Endodermal cell (in vitro differentiated cells): ENCODE measurements at regions not wholly inside any gene's neighbourhood (a gene's known extent, or its start where the extent isn't known, plus 50 kb on each side); places are given as distances from the start of the nearest gene placed in this dataset.

Experiments used
- DNase-seq: peaks from one replicate; pipeline ENCODE4 v3.0.0-alpha.2; 2017
- H3K27ac ChIP-seq: 2 replicates; pipeline ENCODE4 v1.5.1; 2013; ENCODE audit warnings: mild to moderate bottlenecking, low read depth, low read length, moderate library complexity
- H3K27me3 ChIP-seq: 2 replicates; pipeline ENCODE4 v1.6.1; 2013; ENCODE audit warnings: mild to moderate bottlenecking, low read length, moderate library complexity; ENCODE audit not compliant: insufficient read depth, control insufficient read depth, poor library complexity, severe bottlenecking
- H3K36me3 ChIP-seq: 2 replicates; pipeline ENCODE4 v1.7.0; 2013; ENCODE audit warnings: mild to moderate bottlenecking, low read length, moderate library complexity; ENCODE audit not compliant: control insufficient read depth, insufficient read depth
- H3K4me1 ChIP-seq: one replicate; pipeline ENCODE4 v1.7.0; 2013; ENCODE audit warnings: low read length; ENCODE audit not compliant: control insufficient read depth, insufficient read depth
- H3K4me3 ChIP-seq: 2 replicates; pipeline ENCODE4 v1.5.1; 2013; ENCODE audit warnings: mild to moderate bottlenecking, low read length, moderate library complexity
- H3K9ac ChIP-seq: 2 replicates; pipeline ENCODE4 v1.6.1; 2013; ENCODE audit warnings: mild to moderate bottlenecking, low read length, moderate library complexity; ENCODE audit not compliant: poor library complexity, severe bottlenecking; ENCODE audit errors: extremely low read depth
- H3K9me3 ChIP-seq: 2 replicates; pipeline ENCODE4 v1.6.1; 2013; ENCODE audit warnings: mild to moderate bottlenecking, low read length, moderate library complexity; ENCODE audit not compliant: control insufficient read depth
- H3K27ac Mint-ChIP-seq: 2 replicates; pipeline ENCODE4 v1.8.0; 2020; ENCODE audit warnings: mixed read lengths
- H3K27me3 Mint-ChIP-seq: 2 replicates; pipeline ENCODE4 v1.8.0; 2021; ENCODE audit warnings: mild to moderate bottlenecking, mixed read lengths; ENCODE audit not compliant: insufficient read depth
- H3K36me3 Mint-ChIP-seq: 2 replicates; pipeline ENCODE4 v1.8.0; 2020; ENCODE audit warnings: low read depth, mixed read lengths
- H3K4me1 Mint-ChIP-seq: 2 replicates; pipeline ENCODE4 v1.8.0; 2020; ENCODE audit warnings: mixed read lengths
- H3K4me3 Mint-ChIP-seq: 2 replicates; pipeline ENCODE4 v1.8.0; 2020; ENCODE audit warnings: mild to moderate bottlenecking, moderate library complexity, mixed read lengths
- H3K9me3 Mint-ChIP-seq: 2 replicates; pipeline ENCODE4 v1.8.0; 2020; ENCODE audit warnings: mild to moderate bottlenecking, mixed read lengths
- CTCF ChIP-seq: fragments of 200-600 bp; sonication (generic); conservative IDR thresholded peaks from 2 replicates; pipeline ENCODE4 v1.5.0; 2021; ENCODE audit warnings: antibody characterized with exemption, mild to moderate bottlenecking
- WGBS, 2 experiments: methylation state at CpG; one replicate each; pipeline versions ENCODE4 v1.1.5 to v1.1.7; 2013; ENCODE audit warnings: missing lambda C conversion rate in 2 of 2, mixed read lengths in 1 of 2; ENCODE audit not compliant: insufficient coverage in 1 of 2, insufficient read length in 1 of 2; 5-methylcytosine and 5-hydroxymethylcytosine counted together

DNA sequence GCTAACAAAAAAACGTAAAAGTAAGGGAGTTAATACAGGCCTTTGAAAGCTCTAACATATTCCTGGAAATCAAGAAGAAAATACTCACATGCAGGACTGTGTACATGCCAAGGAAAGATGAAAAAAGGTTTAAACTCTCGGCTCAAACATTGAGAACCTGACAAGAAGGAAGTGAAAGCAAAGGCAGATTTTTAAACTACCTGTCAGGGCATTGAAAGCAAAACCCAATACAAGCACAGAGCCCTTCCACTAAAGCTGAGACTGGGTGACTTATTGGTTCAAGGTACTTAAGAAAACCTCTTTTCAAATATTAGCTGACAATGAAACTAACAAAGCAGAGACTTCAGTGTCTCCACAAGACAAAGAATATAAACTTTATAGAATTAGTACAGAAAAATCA lies 313.0 kb upstream of the GRID2 start:
- 88 to 100% methylated on average over 2 of the region's 2 CpGs for WGBS, 2 experiments
- no peaks in the 10 kb centered on the region for H3K4me1 ChIP-seq

DNA sequence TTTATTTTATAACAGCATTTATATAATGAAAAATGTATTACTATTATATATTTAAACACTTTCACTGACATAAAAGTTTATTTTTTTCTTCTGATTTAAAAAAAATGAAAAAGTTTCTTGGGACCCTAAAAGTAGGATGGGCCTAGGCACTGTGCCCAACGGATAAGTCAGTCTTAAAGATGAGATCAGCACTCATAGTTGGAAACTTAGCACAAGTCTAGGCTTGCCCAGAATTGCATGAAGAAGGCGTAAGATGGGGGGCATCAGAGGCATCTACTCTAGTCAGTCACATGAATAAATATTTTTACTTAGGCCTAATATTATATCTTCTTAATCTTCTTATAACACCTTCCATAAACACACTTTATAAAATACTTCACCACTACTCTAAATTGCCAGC lies 306.7 kb upstream of the GRID2 start:
- no peaks in the 10 kb centered on the region for H3K36me3 ChIP-seq
- Mint-ChIP-seq H3K4me1 (no peaks in the 10 kb centered on the region), H3K36me3 (no peaks in the 10 kb centered on the region), H3K9me3 (no peaks in the 10 kb centered on the region), H3K4me3 (no peak overlapping the region), H3K27ac (no peak overlapping the region), H3K27me3 (peaks cover 7% of the 10 kb centered on the region)
- no peak for DNase-seq
- no peak overlapping the region for H3K4me3 ChIP-seq
- 83 to 90% methylated on average over 1 to 2 of the region's 2 CpGs for WGBS, 2 experiments
- H3K9ac ChIP-seq: no peak overlapping the region
- H3K4me1 ChIP-seq: no peaks in the 10 kb centered on the region
- no peak for TF ChIP-seq CTCF
- H3K27me3 ChIP-seq: no peaks in the 10 kb centered on the region
- H3K27ac ChIP-seq: no peak overlapping the region
- no peaks in the 10 kb centered on the region for H3K9me3 ChIP-seq

More for the DNA sequence above, 313.0 kb upstream of the GRID2 start:
- DNase-seq: no peak
- H3K4me1 Mint-ChIP-seq: no peaks in the 10 kb centered on the region
- H3K27me3 Mint-ChIP-seq: no peaks in the 10 kb centered on the region
- TF ChIP-seq CTCF: no peak
- no peaks in the 10 kb centered on the region for H3K9me3 Mint-ChIP-seq
- H3K4me3 Mint-ChIP-seq: no peak overlapping the region
- Histone ChIP-seq H3K27me3 (no peaks in the 10 kb centered on the region), H3K36me3 (no peaks in the 10 kb centered on the region), H3K9me3 (no peaks in the 10 kb centered on the region), H3K9ac (no peak overlapping the region), H3K27ac (no peak overlapping the region), H3K4me3 (no peak overlapping the region)
- no peak overlapping the region for H3K27ac Mint-ChIP-seq
- no peaks in the 10 kb centered on the region for H3K36me3 Mint-ChIP-seq

DNA sequence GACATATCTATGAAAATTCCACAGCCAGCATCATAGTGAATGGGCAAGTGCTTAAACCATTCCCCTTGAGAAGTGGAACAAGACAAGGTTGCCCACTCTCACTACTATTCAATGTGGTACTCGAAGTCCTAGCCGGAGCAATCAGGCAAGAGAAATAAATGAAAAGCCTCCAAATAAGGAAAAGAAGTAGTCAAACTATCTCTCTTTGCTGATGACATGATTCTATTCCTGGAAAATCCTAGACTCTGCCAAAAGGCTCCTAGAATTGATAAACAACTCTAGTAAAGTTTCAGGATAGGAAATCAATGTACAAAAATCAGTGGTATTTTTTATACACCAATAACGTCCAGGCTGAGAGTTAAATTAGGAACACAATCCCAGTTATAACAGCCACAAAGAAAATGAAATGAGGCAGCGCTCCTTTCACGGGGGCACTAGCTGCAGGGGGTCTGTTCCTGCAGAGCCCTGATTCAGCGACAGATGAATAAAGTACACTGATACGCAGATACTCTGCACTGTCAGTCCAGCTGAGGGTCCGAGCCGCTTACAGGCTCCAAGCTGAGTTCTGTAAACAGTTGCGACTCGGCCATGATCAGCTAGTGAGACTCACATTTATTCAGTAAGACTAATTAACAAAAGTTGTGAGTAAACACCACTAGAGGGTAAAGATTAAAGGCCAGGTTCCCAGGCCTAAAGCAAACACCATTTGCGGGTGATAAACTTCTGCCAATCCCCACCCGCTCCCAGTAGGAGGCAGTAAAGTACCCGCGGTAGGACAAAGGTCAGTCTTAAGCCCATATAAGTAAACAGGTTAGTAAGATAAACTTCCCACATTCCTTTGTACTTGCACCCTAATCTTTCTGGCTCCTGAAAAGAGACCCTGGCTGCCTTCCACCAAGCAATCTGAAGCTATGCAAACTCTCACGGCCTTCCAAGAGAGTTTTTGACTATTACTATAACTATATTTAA lies 290.6 kb upstream of the GRID2 start:
- whole genome bisulfite sequencing, 2 experiments: 27 to 55% methylated on average over 11 to 16 of the region's 16 CpGs
- H3K4me3 ChIP-seq: no peak overlapping the region

More for the DNA sequence above, 290.6 kb upstream of the GRID2 start:
- no peak overlapping the region for H3K9ac ChIP-seq
- H3K27ac ChIP-seq: no peak overlapping the region
- Mint-ChIP-seq H3K4me3 (peak overlapping the region; percentile 7), H3K27ac (peak overlapping the region; percentile 76), H3K4me1 (peaks cover 28% of the 10 kb centered on the region), H3K9me3 (peaks cover 15% of the 10 kb centered on the region), H3K36me3 (peaks cover 6% of the 10 kb centered on the region), H3K27me3 (peaks cover 76% of the 10 kb centered on the region)
- no peaks in the 10 kb centered on the region for H3K4me1 ChIP-seq
- H3K27me3 ChIP-seq: no peaks in the 10 kb centered on the region
- DNase-seq: peak; percentile 91
- peak; percentile 89 for TF ChIP-seq CTCF
- H3K9me3 ChIP-seq: peaks cover 16% of the 10 kb centered on the region
- no peaks in the 10 kb centered on the region for H3K36me3 ChIP-seq
